ENCODE measurements at regions not wholly inside any gene's neighbourhood (a gene's known extent, or its start where the extent isn't known, plus 50 kb on each side); places are given as distances from the start of the nearest gene placed in this dataset.

DNA sequence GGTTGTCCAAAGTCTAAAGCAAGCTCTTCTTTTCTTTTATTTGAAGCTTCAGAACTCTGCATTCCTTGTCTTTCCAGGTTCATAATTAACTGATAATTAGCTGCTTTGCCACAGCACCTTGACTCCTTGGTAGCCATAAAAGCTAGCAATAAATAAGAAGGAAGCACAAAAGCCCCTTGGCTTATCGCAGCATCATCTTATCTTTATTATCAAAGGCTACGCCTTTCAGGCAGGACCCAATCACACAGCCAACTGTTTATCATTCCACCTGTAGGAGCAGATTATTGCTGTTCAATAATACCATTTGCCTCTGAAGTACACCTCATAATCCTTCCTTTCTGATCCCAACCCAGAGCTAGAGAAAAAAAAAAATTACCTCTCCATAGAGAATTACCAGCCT is 489.2 kb downstream of the SATB2 start:
- no peak for DNase-seq (ENCODE audit: low read depth)
- no peak for TF ChIP-seq CTCF (conservative IDR thresholded peaks at IDR 0.05; ENCODE audit: low read depth, low read length)
- no peak overlapping the region for H3K4me3 ChIP-seq (ENCODE audit: low read length)

- DNase-seq (ENCODE audit: low read depth), result no peak
- no peak overlapping the region for H3K4me3 ChIP-seq (ENCODE audit: low read length)
- no peak for TF ChIP-seq CTCF (conservative IDR thresholded peaks at IDR 0.05; ENCODE audit: low read depth, low read length)
Measured at GRCh38 chr2:198966269-198966668, 491.5 kb downstream of the SATB2 start.

DNA sequence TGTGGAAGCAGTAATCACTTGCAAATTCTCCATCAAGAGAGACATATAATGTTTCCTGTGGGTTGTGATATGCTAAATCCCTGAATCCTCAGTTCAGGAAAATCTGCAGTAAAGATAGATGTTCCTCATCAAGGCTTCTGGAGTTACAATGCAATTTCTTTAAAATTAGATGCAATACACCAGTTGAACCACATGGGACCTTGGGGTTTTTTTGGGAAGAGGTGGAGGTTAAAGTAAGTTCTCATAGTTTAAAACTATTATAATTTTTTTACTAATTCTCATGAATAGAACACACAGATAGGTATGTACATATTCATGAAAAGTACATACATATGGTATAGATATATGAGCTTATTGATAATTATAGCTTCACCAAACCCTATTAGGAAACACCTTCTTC is 496.2 kb downstream of the SATB2 start:
- no peak for TF ChIP-seq CTCF (conservative IDR thresholded peaks at IDR 0.05; ENCODE audit: low read depth, low read length)
- no peak overlapping the region for H3K4me3 ChIP-seq (ENCODE audit: low read length)
- no peak for DNase-seq (ENCODE audit: low read depth)

GRCh38 chr2:198957181-198957580 is 500.6 kb downstream of the SATB2 start:
- no peak overlapping the region for H3K4me3 ChIP-seq (ENCODE audit: low read length)
- no peak for DNase-seq (ENCODE audit: low read depth)
- no peak for TF ChIP-seq CTCF (conservative IDR thresholded peaks at IDR 0.05; ENCODE audit: low read depth, low read length)

DNA sequence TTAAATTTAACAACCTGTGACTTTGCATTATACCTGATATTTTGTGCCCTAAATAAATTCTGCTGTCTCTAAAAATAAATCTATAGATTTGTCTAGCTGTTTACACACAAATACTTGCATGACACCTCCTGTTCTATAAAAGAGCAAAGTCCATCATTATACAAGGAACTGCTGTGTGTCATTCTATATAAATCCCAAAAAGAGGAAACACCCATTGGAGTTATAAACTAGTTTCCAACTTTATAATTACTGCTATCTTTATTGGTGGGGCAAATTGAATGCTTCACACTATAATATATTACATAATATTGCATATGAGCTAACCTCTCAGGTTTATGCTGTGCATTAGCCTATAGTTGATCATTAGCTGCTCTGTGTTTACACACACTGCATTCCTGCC is 504.4 kb downstream of the SATB2 start:
- DNase-seq (ENCODE audit: low read depth), result no peak
- no peak overlapping the region for H3K4me3 ChIP-seq (ENCODE audit: low read length)
- TF ChIP-seq CTCF (conservative IDR thresholded peaks at IDR 0.05; ENCODE audit: low read depth, low read length), result no peak

DNA sequence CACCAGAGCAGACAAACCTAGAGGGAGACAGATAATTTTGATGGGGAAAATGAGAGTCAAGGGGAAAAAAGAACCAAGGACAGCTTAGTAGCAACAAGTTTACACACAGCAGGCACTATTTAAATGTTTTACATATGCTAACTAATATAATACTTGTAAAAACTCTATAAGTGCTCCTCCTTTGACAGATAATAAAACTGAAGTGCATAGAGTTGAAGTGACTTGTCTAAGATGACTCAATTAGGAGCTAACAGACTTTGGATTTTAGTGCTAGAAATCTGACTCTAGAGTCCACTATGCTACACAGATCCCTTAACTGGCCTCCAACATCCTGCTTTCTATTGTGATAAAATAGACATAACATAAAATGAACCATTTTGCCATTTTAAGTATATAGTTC is 506.9 kb downstream of the SATB2 start:
- H3K4me3 ChIP-seq (ENCODE audit: low read length), result no peak overlapping the region
- DNase-seq (ENCODE audit: low read depth), result no peak
- no peak for TF ChIP-seq CTCF (conservative IDR thresholded peaks at IDR 0.05; ENCODE audit: low read depth, low read length)

GRCh38 chr2:198945496-198945895 is 512.2 kb downstream of the SATB2 start:
- TF ChIP-seq CTCF (conservative IDR thresholded peaks at IDR 0.05; ENCODE audit: low read depth, low read length), result no peak
- DNase-seq (ENCODE audit: low read depth), result no peak
- H3K4me3 ChIP-seq (ENCODE audit: low read length), result no peak overlapping the region

Measured in retinal pigment epithelial cell (primary cell).